H9 (cell line): ENCODE measurements at regions not wholly inside any gene's neighbourhood (a gene's known extent, or its start where the extent isn't known, plus 50 kb on each side); places are given as distances from the start of the nearest gene placed in this dataset.

Experiments used
- DNase-seq: peaks from one replicate; pipeline ENCODE4 v3.0.0-alpha.2; 2017
- H2AFZ ChIP-seq: one replicate; pipeline ENCODE4 v1.6.1; 2013; ENCODE audit warnings: mild to moderate bottlenecking, low read length, control low read depth, moderate library complexity
- H2AK5ac ChIP-seq: 2 replicates; pipeline ENCODE4 v1.6.1; 2013; ENCODE audit warnings: low read length, control low read depth, mixed read lengths; ENCODE audit not compliant: insufficient read length
- H2BK120ac ChIP-seq: one replicate; pipeline ENCODE4 v1.6.1; 2013; ENCODE audit warnings: low read depth, mild to moderate bottlenecking, low read length, control low read depth, inconsistent platforms; ENCODE audit not compliant: poor library complexity, severe bottlenecking
- H2BK12ac ChIP-seq: 2 replicates; pipeline ENCODE4 v1.6.1; 2013; ENCODE audit warnings: low read length, control low read depth, mixed read lengths, low read depth; ENCODE audit not compliant: insufficient read length
- H2BK15ac ChIP-seq: 2 replicates; pipeline ENCODE4 v1.6.1; 2013; ENCODE audit warnings: low read depth, low read length, control low read depth
- H2BK20ac ChIP-seq: one replicate; pipeline ENCODE4 v1.6.1; 2013; ENCODE audit warnings: low read depth, mild to moderate bottlenecking, low read length, control low read depth, inconsistent platforms; ENCODE audit not compliant: poor library complexity, severe bottlenecking
- H2BK5ac ChIP-seq: 2 replicates; pipeline ENCODE4 v1.6.1; 2013; ENCODE audit warnings: low read length, control low read depth, mixed read lengths; ENCODE audit not compliant: insufficient read length
- H3K14ac ChIP-seq: 2 replicates; pipeline ENCODE4 v1.6.1; 2013; ENCODE audit warnings: low read length, control low read depth; ENCODE audit not compliant: insufficient read depth
- H3K18ac ChIP-seq: 2 replicates; pipeline ENCODE4 v1.6.1; 2013; ENCODE audit warnings: low read depth, mild to moderate bottlenecking, mixed read lengths, low read length, control low read depth; ENCODE audit not compliant: insufficient read length
- H3K23ac ChIP-seq: 2 replicates; pipeline ENCODE4 v1.6.1; 2013; ENCODE audit warnings: low read length, control low read depth, mixed read lengths, low read depth; ENCODE audit not compliant: insufficient read length
- H3K23me2 ChIP-seq: 2 replicates; pipeline ENCODE4 v1.6.1; 2013; ENCODE audit warnings: low read depth, mild to moderate bottlenecking, mixed read lengths, low read length, control low read depth; ENCODE audit not compliant: insufficient read length, poor library complexity, severe bottlenecking
- H3K27ac ChIP-seq: 2 replicates; pipeline ENCODE4 v1.5.1; 2013; ENCODE audit warnings: low read length, control low read depth, mixed read lengths, low read depth; ENCODE audit not compliant: insufficient read length
- H3K27me3 ChIP-seq: 2 replicates; pipeline ENCODE4 v1.6.1; 2013; ENCODE audit warnings: low read length, control low read depth, inconsistent platforms; ENCODE audit not compliant: insufficient read depth
- H3K4ac ChIP-seq: 2 replicates; pipeline ENCODE4 v1.6.1; 2013; ENCODE audit warnings: low read depth, mild to moderate bottlenecking, control low read depth, inconsistent platforms, low read length, moderate library complexity
- H3K4me1 ChIP-seq: 2 replicates; pipeline ENCODE4 v1.6.1; 2013; ENCODE audit warnings: low read length, control low read depth, inconsistent platforms; ENCODE audit not compliant: insufficient read depth
- H3K4me2 ChIP-seq: 2 replicates; pipeline ENCODE4 v1.6.1; 2013; ENCODE audit warnings: low read length, control low read depth, mixed read lengths; ENCODE audit not compliant: insufficient read length, insufficient read depth
- H3K56ac ChIP-seq: 2 replicates; pipeline ENCODE4 v1.6.1; 2013; ENCODE audit warnings: low read depth, mild to moderate bottlenecking, mixed read lengths, low read length, control low read depth; ENCODE audit not compliant: insufficient read length
- H3K79me1 ChIP-seq: 2 replicates; pipeline ENCODE4 v1.6.1; 2013; ENCODE audit warnings: low read depth, mild to moderate bottlenecking, moderate library complexity, low read length, control low read depth, inconsistent platforms; ENCODE audit not compliant: insufficient read depth, poor library complexity, severe bottlenecking
- H3K79me2 ChIP-seq: 2 replicates; pipeline ENCODE4 v1.6.1; 2013; ENCODE audit warnings: low read length, control low read depth, inconsistent platforms; ENCODE audit not compliant: insufficient read depth
- H3K9ac ChIP-seq: 2 replicates; pipeline ENCODE4 v1.6.1; 2013; ENCODE audit warnings: low read length, control low read depth, mixed read lengths; ENCODE audit not compliant: insufficient read length; ENCODE audit errors: extremely low read depth
- H3K9me3 ChIP-seq: one replicate; pipeline ENCODE4 v1.6.1; 2013; ENCODE audit warnings: low read depth, low read length, inconsistent platforms; ENCODE audit not compliant: control insufficient read depth
- H3T11ph ChIP-seq: one replicate; pipeline ENCODE4 v1.6.1; 2013; ENCODE audit warnings: mild to moderate bottlenecking, low read length, control low read depth, inconsistent platforms
- H4K20me1 ChIP-seq: one replicate; pipeline ENCODE4 v1.6.1; 2013; ENCODE audit not compliant: control insufficient read depth, insufficient read length, insufficient read depth
- H4K5ac ChIP-seq: 2 replicates; pipeline ENCODE4 v1.6.1; 2013; ENCODE audit warnings: low read depth, mild to moderate bottlenecking, mixed read lengths, low read length, control low read depth; ENCODE audit not compliant: insufficient read length
- H4K8ac ChIP-seq: replicated peaks from 2 replicates; pipeline ENCODE4 v1.6.1; 2013; ENCODE audit warnings: low read length, control low read depth, mixed read lengths, low read depth; ENCODE audit not compliant: insufficient read length
- H4K91ac ChIP-seq: 2 replicates; pipeline ENCODE4 v1.6.1; 2013; ENCODE audit warnings: low read depth, mild to moderate bottlenecking, moderate library complexity, mixed read lengths, low read length, control low read depth; ENCODE audit not compliant: insufficient read length
- H3K27ac Mint-ChIP-seq, 3 experiments: 2 replicates in 2 of 3; 3 replicates in 1 of 3; pipeline ENCODE4 v1.8.0; 2020 to 2021; ENCODE audit warnings: mixed read lengths in 3 of 3, mild to moderate bottlenecking in 1 of 3, moderate library complexity in 1 of 3
- H3K27me3 Mint-ChIP-seq: 2 replicates; pipeline ENCODE4 v1.8.0; 2021; ENCODE audit warnings: low read depth, mild to moderate bottlenecking, moderate library complexity, mixed read lengths
- H3K36me3 Mint-ChIP-seq, 3 experiments: 2 replicates in 2 of 3; 3 replicates in 1 of 3; pipeline ENCODE4 v1.8.0; 2020 to 2021; ENCODE audit warnings: low read depth in 3 of 3, mixed read lengths in 3 of 3; ENCODE audit not compliant: insufficient read depth in 1 of 3
- H3K4me1 Mint-ChIP-seq, 2 experiments: 2 replicates each; pipeline ENCODE4 v1.8.0; 2020; ENCODE audit warnings: mixed read lengths in 2 of 2
- H3K4me3 Mint-ChIP-seq, 2 experiments: 2 replicates in 1 of 2; 3 replicates in 1 of 2; pipeline ENCODE4 v1.8.0; 2020 to 2021; ENCODE audit warnings: mild to moderate bottlenecking in 2 of 2, mixed read lengths in 2 of 2, moderate library complexity in 1 of 2
- H3K9me3 Mint-ChIP-seq, 2 experiments: 2 replicates in 1 of 2; 3 replicates in 1 of 2; pipeline ENCODE4 v1.8.0; 2020; ENCODE audit warnings: mild to moderate bottlenecking in 2 of 2, mixed read lengths in 2 of 2, moderate library complexity in 1 of 2
- CTCF ChIP-seq: fragments of 200-600 bp; sonication (generic); conservative IDR thresholded peaks from 3 replicates; pipeline ENCODE4 v1.8.0; 2021; ENCODE audit warnings: antibody characterized with exemption, mild to moderate bottlenecking
- WGBS: extraction: QIAGEN DNeasy Blood & Tissue Kit; methylation state at CpG from one replicate; pipeline ENCODE4 v1.1.7; 2013; ENCODE audit warnings: missing lambda C conversion rate, low lambda C conversion rate, mixed read lengths; ENCODE audit not compliant: insufficient read length; ENCODE audit errors: extremely low coverage; 5-methylcytosine and 5-hydroxymethylcytosine counted together

GRCh38 chr5:15069407-15069905, 197.9 kb upstream of the ANKH start:
- H3K79me2 ChIP-seq = no peaks in the 10 kb centered on the region
- no peak overlapping the region for H3K56ac ChIP-seq
- no peak overlapping the region for H2AK5ac ChIP-seq
- no peak overlapping the region for H3K18ac ChIP-seq
- no peak for TF ChIP-seq CTCF
- H3K4me1 ChIP-seq = no peaks in the 10 kb centered on the region
- no peaks in the 10 kb centered on the region for H3K23me2 ChIP-seq
- no peak overlapping the region for H4K5ac ChIP-seq
- H3K14ac ChIP-seq = no peak overlapping the region
- Mint-ChIP-seq H3K9me3 (no peaks in the 10 kb centered on the region), H3K4me1 (no peaks in the 10 kb centered on the region), H3K27me3 (no peaks in the 10 kb centered on the region; the same call in 1 of the 2 replicates), H3K27ac (no peak overlapping the region), H3K4me3 (no peak overlapping the region), H3K36me3 (no peaks in the 10 kb centered on the region; a peak in 1 of 7 replicates)
- no peak overlapping the region for H2BK5ac ChIP-seq
- no peak overlapping the region for H3T11ph ChIP-seq
- no peak overlapping the region for H3K23ac ChIP-seq
- no peak overlapping the region for H2BK120ac ChIP-seq
- H3K9me3 ChIP-seq = no peaks in the 10 kb centered on the region
- no peaks in the 10 kb centered on the region for H4K20me1 ChIP-seq
- no peak overlapping the region for H2AFZ ChIP-seq
- H4K8ac ChIP-seq = no peak overlapping the region
- no peak overlapping the region for H2BK20ac ChIP-seq
- H2BK12ac ChIP-seq = no peak overlapping the region
- no peak overlapping the region for H3K9ac ChIP-seq
- no peak overlapping the region for H4K91ac ChIP-seq
- H3K4me2 ChIP-seq = no peak overlapping the region
- no peak overlapping the region for H3K4ac ChIP-seq
- H2BK15ac ChIP-seq = no peak overlapping the region
- no CpG with 5 or more reads among the region's 1 CpG for WGBS
- H3K79me1 ChIP-seq = no peaks in the 10 kb centered on the region
- H3K27ac ChIP-seq = no peak overlapping the region
- no peak for DNase-seq
- H3K27me3 ChIP-seq = no peaks in the 10 kb centered on the region
